ENCODE measurements at regions not wholly inside any gene's neighbourhood (a gene's known extent, or its start where the extent isn't known, plus 50 kb on each side); places are given as distances from the start of the nearest gene placed in this dataset.

GRCh38 chr5:5736007-5736406 lies 313.5 kb downstream of the ICE1 start:
- TF ChIP-seq CTCF (IDR thresholded peaks at IDR 0.05; ENCODE audit: insufficient read depth, low read depth, low read length) (no peak), EZH2 (IDR thresholded peaks at IDR 0.05; ENCODE audit: insufficient read depth, low read length) (no peak)
